HEK293 (cell line): ENCODE measurements at regions not wholly inside any gene's neighbourhood (a gene's known extent, or its start where the extent isn't known, plus 50 kb on each side); places are given as distances from the start of the nearest gene placed in this dataset.

Experiments used
- CTCF ChIA-PET: fragments of 350-600 bp; formaldehyde crosslinking; extraction: SDS; loops from one replicate; lab custom pipeline; 2021; ENCODE audit warnings: antibody characterized with exemption; lab: Yijun Ruan, JAX
- POLR2A ChIA-PET: fragments of 300-600 bp; formaldehyde crosslinking; extraction: SDS; loops from one replicate; lab custom pipeline; 2020; ENCODE audit warnings: antibody characterized with exemption, inconsistent platforms; lab: Yijun Ruan, JAX
- H3K27ac ChIP-seq: fragments of 200-500 bp; sonication (Bioruptor generic); 2 replicates; pipeline ENCODE4 v1.5.1; 2014; ENCODE audit warnings: low read depth, low read length, control low read depth, inconsistent platforms; ENCODE audit errors: extremely low read depth
- H3K36me3 ChIP-seq, 2 experiments: fragments of 200-500 bp in 1 of 2; sonication (Bioruptor generic) in 1 of 2; 1 replicate in 1 of 2; 2 replicates in 1 of 2; pipeline ENCODE4 v1.5.1; 2014 to 2017; ENCODE audit warnings: inconsistent platforms in 2 of 2, low read length in 2 of 2; ENCODE audit not compliant: control insufficient read depth in 2 of 2, insufficient read depth in 1 of 2
- H3K4me1 ChIP-seq: fragments of 200-500 bp; sonication (Bioruptor generic); 2 replicates; pipeline ENCODE4 v1.5.1; 2014; ENCODE audit warnings: mild to moderate bottlenecking, low read length, inconsistent platforms; ENCODE audit not compliant: control insufficient read depth, insufficient read depth
- H3K4me3 ChIP-seq: 2 replicates; pipeline ENCODE4 v1.5.1; 2011; ENCODE audit warnings: low read depth, mild to moderate bottlenecking, control low read depth, low read length, moderate library complexity
- H3K9me3 ChIP-seq: fragments of 200-500 bp; sonication (Bioruptor generic); 2 replicates; pipeline ENCODE4 v1.5.1; 2014; ENCODE audit warnings: low read depth, low read length, inconsistent platforms; ENCODE audit not compliant: control insufficient read depth, insufficient read depth
- HOXA7 ChIP-seq: sonication (generic); formaldehyde crosslinking; IDR thresholded peaks from 2 replicates; pipeline ENCODE4 v1.8.1; 2022; ENCODE audit warnings: missing genetic modification reagents, borderline replicate concordance
- KLF7 ChIP-seq: fragments of 450-650 bp; formaldehyde crosslinking; IDR thresholded peaks from 2 replicates; pipeline ENCODE4 v1.5.1; 2016; ENCODE audit warnings: missing biosample characterization, missing genetic modification characterization, borderline replicate concordance
- RBAK ChIP-seq: fragments of 450-650 bp; formaldehyde crosslinking; IDR thresholded peaks from 2 replicates; pipeline ENCODE4 v1.5.1; 2016; ENCODE audit warnings: missing biosample characterization, missing genetic modification characterization
- SETDB1 ChIP-seq: IDR thresholded peaks from one replicate; pipeline ENCODE4 v1.6.1; 2017; ENCODE audit warnings: mild to moderate bottlenecking, low read length, moderate library complexity, mixed read lengths; ENCODE audit not compliant: insufficient read length
- ZNF114 ChIP-seq: fragments of 450-650 bp; formaldehyde crosslinking; IDR thresholded peaks from 2 replicates; pipeline ENCODE4 v1.5.0; 2017; ENCODE audit warnings: missing biosample characterization, missing genetic modification characterization
- ZNF16 ChIP-seq: fragments of 450-650 bp; formaldehyde crosslinking; IDR thresholded peaks from 2 replicates; pipeline ENCODE4 v1.5.1; 2016; ENCODE audit warnings: low read depth, missing biosample characterization, missing genetic modification characterization
- ZNF184 ChIP-seq: fragments of 450-650 bp; IDR thresholded peaks from 2 replicates; pipeline ENCODE4 v1.5.1; 2018; ENCODE audit warnings: missing biosample characterization, mild to moderate bottlenecking, missing genetic modification characterization
- ZNF2 ChIP-seq: fragments of 450-650 bp; formaldehyde crosslinking; IDR thresholded peaks from 2 replicates; pipeline ENCODE4 v1.5.1; 2016; ENCODE audit warnings: missing biosample characterization, missing genetic modification characterization
- ZNF214 ChIP-seq: fragments of 450-650 bp; formaldehyde crosslinking; IDR thresholded peaks from 2 replicates; pipeline ENCODE4 v1.5.1; 2017; ENCODE audit warnings: missing biosample characterization, mild to moderate bottlenecking, missing genetic modification characterization, borderline replicate concordance
- ZNF221 ChIP-seq: fragments of 450-650 bp; formaldehyde crosslinking; IDR thresholded peaks from 2 replicates; pipeline ENCODE4 v1.5.1; 2017; ENCODE audit warnings: missing biosample characterization, missing genetic modification characterization, borderline replicate concordance
- ZNF350 ChIP-seq: fragments of 450-650 bp; formaldehyde crosslinking; IDR thresholded peaks from 2 replicates; pipeline ENCODE4 v1.5.0; 2017; ENCODE audit warnings: missing biosample characterization, mild to moderate bottlenecking, missing genetic modification characterization
- ZNF48 ChIP-seq: fragments of 450-650 bp; formaldehyde crosslinking; IDR thresholded peaks from 2 replicates; pipeline ENCODE4 v1.5.1; 2016; ENCODE audit warnings: missing biosample characterization, missing genetic modification characterization
- ZNF549 ChIP-seq: fragments of 450-650 bp; IDR thresholded peaks from 2 replicates; pipeline ENCODE4 v1.5.1; 2018; ENCODE audit warnings: missing biosample characterization, missing genetic modification characterization, mild to moderate bottlenecking, inconsistent platforms, moderate library complexity
- ZNF560 ChIP-seq: fragments of 450-650 bp; formaldehyde crosslinking; IDR thresholded peaks from 2 replicates; pipeline ENCODE4 v1.5.1; 2017; ENCODE audit warnings: missing biosample characterization, missing genetic modification characterization, borderline replicate concordance
- ZNF585B ChIP-seq: fragments of 450-650 bp; formaldehyde crosslinking; IDR thresholded peaks from 2 replicates; pipeline ENCODE4 v1.5.1; 2016; ENCODE audit warnings: missing biosample characterization, missing genetic modification characterization
- ZNF596 ChIP-seq: fragments of 450-650 bp; IDR thresholded peaks from 2 replicates; pipeline ENCODE4 v1.5.0; 2018; ENCODE audit warnings: missing biosample characterization, mild to moderate bottlenecking, missing genetic modification characterization, moderate library complexity
- ZNF600 ChIP-seq: fragments of 450-650 bp; formaldehyde crosslinking; IDR thresholded peaks from 2 replicates; pipeline ENCODE4 v1.5.1; 2016; ENCODE audit warnings: missing biosample characterization, missing genetic modification characterization
- ZNF76 ChIP-seq: fragments of 450-650 bp; formaldehyde crosslinking; IDR thresholded peaks from 2 replicates; pipeline ENCODE4; 2016; ENCODE audit warnings: low read depth, missing biosample characterization, missing genetic modification characterization, borderline replicate concordance
- ZNF791 ChIP-seq: fragments of 450-650 bp; formaldehyde crosslinking; IDR thresholded peaks from 2 replicates; pipeline ENCODE4 v1.5.1; 2016; ENCODE audit warnings: missing biosample characterization, missing genetic modification characterization
- TF ChIP-seq, protein P1 (sequence below): fragments of 450-650 bp; formaldehyde crosslinking; IDR thresholded peaks from 2 replicates; pipeline ENCODE4 v1.5.1; 2016; ENCODE audit warnings: missing biosample characterization, missing genetic modification characterization, low read depth
- TF ChIP-seq, protein P2 (sequence below): fragments of 450-650 bp; formaldehyde crosslinking; IDR thresholded peaks from 2 replicates; pipeline ENCODE4 v1.5.1; 2016; ENCODE audit warnings: missing biosample characterization, missing genetic modification characterization, low read depth
- TF ChIP-seq, protein P3 (sequence below): fragments of 450-650 bp; formaldehyde crosslinking; IDR thresholded peaks from 2 replicates; pipeline ENCODE4 v1.5.1; 2016; ENCODE audit warnings: missing biosample characterization, missing genetic modification characterization

DNA sequence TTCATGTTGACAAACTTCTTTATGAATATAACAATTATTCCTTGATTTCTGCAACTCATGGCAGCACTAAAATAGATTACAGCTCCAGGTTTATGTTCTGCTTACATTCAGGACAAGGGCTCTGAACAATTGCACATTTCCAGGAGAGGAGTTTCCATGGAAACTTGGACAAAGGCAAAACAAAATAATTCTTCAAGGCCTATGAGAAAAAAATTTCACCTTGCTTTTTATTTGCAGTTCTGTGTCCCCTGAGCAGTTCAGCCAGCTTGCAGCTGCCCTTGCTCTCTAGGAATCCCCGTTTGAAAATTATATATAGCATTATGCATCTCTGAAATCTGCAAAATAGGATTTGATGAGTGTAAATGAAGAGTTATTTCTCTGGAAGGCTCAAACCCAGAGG is 71.7 kb downstream of the ARL4A start:
- POLR2A ChIA-PET, result no interaction called here
- CTCF ChIA-PET, result no interaction called here
- TF ChIP-seq SETDB1, result no peak
- Histone ChIP-seq H3K36me3 (no peaks in the 10 kb centered on the region), H3K4me3 (no peak overlapping the region), H3K27ac (no peak overlapping the region), H3K9me3 (no peaks in the 10 kb centered on the region), H3K4me1 (no peaks in the 10 kb centered on the region)

DNA sequence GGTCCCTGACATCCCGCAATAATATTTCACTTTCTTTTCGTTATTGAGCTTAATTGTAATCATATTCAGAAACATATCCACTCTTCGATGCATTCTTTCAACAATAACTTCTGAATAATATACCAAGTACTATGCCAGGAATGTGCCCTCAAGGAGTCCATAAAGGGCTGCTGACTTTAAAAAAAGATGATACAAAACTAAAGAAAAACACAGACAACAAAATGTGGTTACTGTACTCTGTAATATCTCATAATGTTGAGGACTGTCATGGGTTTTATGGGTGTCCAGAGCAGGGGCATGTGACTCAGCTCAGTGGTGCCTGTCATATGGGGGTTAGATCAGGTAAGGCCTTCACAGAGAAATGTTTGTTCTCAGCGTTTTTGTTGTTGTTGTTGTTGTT is 73.7 kb downstream of the ARL4A start:
- Histone ChIP-seq H3K4me1 (no peaks in the 10 kb centered on the region), H3K27ac (no peak overlapping the region), H3K36me3 (no peaks in the 10 kb centered on the region), H3K9me3 (no peaks in the 10 kb centered on the region), H3K4me3 (no peak overlapping the region)
- CTCF ChIA-PET, result no interaction called here
- TF ChIP-seq ZNF600 (tag by site-specific recombination), result no peak
- no peak for TF ChIP-seq ZNF48 (tag by site-specific recombination)
- no peak for TF ChIP-seq ZNF221 (tag by site-specific recombination)
- TF ChIP-seq, protein P1, sequence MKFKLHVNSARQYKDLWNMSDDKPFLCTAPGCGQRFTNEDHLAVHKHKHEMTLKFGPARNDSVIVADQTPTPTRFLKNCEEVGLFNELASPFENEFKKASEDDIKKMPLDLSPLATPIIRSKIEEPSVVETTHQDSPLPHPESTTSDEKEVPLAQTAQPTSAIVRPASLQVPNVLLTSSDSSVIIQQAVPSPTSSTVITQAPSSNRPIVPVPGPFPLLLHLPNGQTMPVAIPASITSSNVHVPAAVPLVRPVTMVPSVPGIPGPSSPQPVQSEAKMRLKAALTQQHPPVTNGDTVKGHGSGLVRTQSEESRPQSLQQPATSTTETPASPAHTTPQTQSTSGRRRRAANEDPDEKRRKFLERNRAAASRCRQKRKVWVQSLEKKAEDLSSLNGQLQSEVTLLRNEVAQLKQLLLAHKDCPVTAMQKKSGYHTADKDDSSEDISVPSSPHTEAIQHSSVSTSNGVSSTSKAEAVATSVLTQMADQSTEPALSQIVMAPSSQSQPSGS (tag by site-specific recombination), result no peak
- no peak for TF ChIP-seq KLF7 (tag by site-specific recombination)
- no peak for TF ChIP-seq ZNF16 (tag by site-specific recombination)
- POLR2A ChIA-PET, result no interaction called here

- TF ChIP-seq ZNF76 (tag by site-specific recombination) (no peak), ZNF114 (tag by site-specific recombination) (no peak), ZNF560 (tag by site-specific recombination) (no peak), ZNF221 (tag by site-specific recombination) (no peak), ZNF791 (tag by site-specific recombination) (no peak), ZNF2 (no peak)
- TF ChIP-seq, protein P2, sequence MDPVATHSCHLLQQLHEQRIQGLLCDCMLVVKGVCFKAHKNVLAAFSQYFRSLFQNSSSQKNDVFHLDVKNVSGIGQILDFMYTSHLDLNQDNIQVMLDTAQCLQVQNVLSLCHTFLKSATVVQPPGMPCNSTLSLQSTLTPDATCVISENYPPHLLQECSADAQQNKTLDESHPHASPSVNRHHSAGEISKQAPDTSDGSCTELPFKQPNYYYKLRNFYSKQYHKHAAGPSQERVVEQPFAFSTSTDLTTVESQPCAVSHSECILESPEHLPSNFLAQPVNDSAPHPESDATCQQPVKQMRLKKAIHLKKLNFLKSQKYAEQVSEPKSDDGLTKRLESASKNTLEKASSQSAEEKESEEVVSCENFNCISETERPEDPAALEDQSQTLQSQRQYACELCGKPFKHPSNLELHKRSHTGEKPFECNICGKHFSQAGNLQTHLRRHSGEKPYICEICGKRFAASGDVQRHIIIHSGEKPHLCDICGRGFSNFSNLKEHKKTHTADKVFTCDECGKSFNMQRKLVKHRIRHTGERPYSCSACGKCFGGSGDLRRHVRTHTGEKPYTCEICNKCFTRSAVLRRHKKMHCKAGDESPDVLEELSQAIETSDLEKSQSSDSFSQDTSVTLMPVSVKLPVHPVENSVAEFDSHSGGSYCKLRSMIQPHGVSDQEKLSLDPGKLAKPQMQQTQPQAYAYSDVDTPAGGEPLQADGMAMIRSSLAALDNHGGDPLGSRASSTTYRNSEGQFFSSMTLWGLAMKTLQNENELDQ, result no peak
- ChIA-PET CTCF (no interaction called here), POLR2A (no interaction called here)
- H3K9me3 ChIP-seq, result no peaks in the 10 kb centered on the region
- H3K4me1 ChIP-seq, result no peaks in the 10 kb centered on the region
- no peak overlapping the region for H3K4me3 ChIP-seq
- H3K36me3 ChIP-seq, result no peaks in the 10 kb centered on the region
- no peak overlapping the region for H3K27ac ChIP-seq
Observed at GRCh38 chr7:12761691-12762090, 74.3 kb downstream of the ARL4A start.

DNA sequence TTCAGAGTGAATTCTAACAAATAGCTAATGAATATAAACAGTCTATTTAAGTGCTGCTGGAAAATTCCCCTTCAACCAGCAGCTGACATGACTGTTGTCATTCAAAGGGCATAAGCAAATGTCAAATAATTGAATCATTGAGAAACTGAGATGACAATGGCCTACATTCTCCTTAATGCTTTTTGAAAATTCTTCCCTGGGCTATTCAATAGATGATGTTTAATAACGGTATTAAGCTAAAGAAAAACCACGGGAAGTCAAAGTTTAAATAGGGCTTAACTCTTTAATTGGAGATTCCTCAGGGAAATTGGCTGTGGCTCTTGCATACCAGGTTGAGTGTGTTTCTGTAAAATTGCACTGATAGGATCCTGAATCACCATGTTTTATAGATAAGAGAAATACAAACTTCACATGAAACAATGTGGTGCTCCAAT is 77.0 kb downstream of the ARL4A start:
- CTCF ChIA-PET, result interaction anchor here (1.0 kb wide), 1 partner anchor 11 kb away, joined by 4 read pairs; no protein-coding TSS in a partner anchor
- Histone ChIP-seq H3K36me3 (no peaks in the 10 kb centered on the region), H3K9me3 (no peaks in the 10 kb centered on the region), H3K4me3 (no peak overlapping the region), H3K27ac (no peak overlapping the region), H3K4me1 (peaks cover under 1% of the 10 kb centered on the region; the same call in 1 of the 2 replicates)
- TF ChIP-seq ZNF184 (no peak), ZNF549 (no peak), ZNF585B (tag by site-specific recombination) (no peak), RBAK (no peak), HOXA7 (no peak), ZNF16 (tag by site-specific recombination) (no peak), ZNF596 (no peak), ZNF350 (tag by site-specific recombination) (no peak), ZNF791 (tag by site-specific recombination) (no peak), ZNF214 (tag by site-specific recombination) (no peak)
- TF ChIP-seq, protein P3, sequence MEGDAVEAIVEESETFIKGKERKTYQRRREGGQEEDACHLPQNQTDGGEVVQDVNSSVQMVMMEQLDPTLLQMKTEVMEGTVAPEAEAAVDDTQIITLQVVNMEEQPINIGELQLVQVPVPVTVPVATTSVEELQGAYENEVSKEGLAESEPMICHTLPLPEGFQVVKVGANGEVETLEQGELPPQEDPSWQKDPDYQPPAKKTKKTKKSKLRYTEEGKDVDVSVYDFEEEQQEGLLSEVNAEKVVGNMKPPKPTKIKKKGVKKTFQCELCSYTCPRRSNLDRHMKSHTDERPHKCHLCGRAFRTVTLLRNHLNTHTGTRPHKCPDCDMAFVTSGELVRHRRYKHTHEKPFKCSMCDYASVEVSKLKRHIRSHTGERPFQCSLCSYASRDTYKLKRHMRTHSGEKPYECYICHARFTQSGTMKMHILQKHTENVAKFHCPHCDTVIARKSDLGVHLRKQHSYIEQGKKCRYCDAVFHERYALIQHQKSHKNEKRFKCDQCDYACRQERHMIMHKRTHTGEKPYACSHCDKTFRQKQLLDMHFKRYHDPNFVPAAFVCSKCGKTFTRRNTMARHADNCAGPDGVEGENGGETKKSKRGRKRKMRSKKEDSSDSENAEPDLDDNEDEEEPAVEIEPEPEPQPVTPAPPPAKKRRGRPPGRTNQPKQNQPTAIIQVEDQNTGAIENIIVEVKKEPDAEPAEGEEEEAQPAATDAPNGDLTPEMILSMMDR (tag by site-specific recombination), result no peak
- POLR2A ChIA-PET, result no interaction called here
